T-helper 2 cell (primary cell): ENCODE measurements at regions not wholly inside any gene's neighbourhood (a gene's known extent, or its start where the extent isn't known, plus 50 kb on each side); places are given as distances from the start of the nearest gene placed in this dataset.

Experiments used
- DNase-seq, 5 experiments: peaks; one replicate each; pipeline versions ENCODE4 v3.0.0 to v3.0.0-alpha.2; 2012 to 2022

- no peak for DNase-seq
These were observed 1431.4 kb downstream of the BRD1 start for GRCh38 chr22:48396091-48396784.

- no peak for DNase-seq
These were observed 1432.5 kb downstream of the BRD1 start for GRCh38 chr22:48395201-48395600.

DNA sequence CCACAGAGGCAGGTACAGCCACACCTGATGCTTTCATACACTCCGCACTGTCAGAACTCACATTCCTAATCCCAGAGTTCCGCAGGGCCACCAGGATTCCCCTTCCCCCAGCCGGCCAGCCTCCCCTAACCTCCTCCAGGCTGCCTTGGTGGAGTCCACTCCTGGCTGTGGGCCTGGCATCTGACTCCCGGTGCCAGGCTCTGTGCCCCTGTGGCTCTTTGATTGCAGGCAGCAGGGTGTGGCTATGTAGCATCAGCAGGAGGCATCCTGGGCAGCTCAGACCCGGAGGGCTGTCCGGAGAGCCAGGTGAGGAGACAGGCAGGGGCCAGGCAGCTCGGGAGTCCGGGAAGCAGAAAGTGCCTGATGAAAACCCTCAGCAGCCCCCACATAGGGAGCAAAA is 1432.9 kb downstream of the BRD1 start:
- DNase-seq = no peak

DNA sequence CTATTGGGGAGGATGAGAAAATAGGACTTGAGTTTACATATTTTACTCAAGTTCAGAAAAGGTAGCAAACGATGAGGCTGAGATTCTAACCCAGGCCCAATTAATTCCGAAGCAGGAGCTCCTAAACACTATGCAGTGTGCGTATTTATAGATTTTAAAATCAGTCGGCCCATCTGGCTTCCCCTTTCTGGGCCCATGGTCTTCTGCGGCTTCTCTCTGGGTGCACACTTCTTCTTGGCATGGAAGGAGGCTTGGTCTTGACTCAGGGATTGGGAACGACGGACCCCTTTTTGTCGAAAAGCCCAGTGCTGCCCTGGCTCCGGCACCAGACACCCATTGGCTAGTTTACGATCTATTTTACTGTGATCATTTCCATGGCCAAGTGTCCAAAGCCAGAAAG is 1433.8 kb downstream of the BRD1 start:
- no peak for DNase-seq

- no peak for DNase-seq
These were observed 1434.7 kb downstream of the BRD1 start for GRCh38 chr22:48393041-48393370.

DNA sequence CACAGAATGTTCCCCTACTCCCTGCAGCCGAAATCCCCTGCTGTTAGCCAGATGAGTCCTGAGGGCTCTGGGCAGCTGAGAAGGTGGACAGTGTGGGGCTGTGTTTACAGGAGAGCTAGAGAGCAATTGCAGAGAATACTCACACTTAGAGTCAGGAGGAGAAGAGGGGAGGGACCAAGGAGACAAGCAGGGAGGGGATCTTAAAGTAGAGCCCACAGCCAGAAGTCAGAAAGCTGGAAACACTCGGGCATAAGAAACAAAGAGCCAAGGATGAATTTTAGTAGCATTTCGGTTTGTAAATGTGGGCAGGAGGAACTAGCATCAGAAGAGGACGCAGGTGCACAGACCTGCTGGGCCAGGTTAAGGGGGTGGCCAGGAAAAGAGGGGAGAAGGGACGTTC is 1435.9 kb downstream of the BRD1 start:
- DNase-seq = no peak

DNA sequence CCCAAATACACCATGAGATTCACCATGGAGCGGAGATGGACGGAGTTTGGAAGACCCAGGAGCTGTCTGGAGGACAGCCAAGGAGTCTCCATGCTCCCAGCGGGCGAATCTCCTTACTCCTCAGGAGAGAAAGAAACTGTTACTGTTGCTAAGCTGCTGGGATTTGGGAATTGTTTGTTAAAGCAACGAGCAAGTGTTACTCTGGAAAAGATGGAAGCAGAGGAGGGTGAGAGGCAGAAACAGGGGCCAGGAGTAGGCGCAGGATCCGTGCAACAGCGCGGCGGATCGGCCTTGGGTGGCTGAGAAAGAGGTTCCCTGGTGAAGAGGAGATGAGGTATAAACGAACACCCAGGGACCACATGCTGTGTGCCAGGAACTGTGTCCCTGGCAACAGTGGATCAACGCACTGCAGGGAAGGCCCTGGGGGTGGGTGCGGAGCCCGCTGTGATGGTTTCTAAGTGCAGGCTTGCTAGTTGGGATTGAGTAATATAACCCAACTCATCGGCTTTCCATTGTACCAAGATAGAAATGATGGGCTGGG is 1436.4 kb downstream of the BRD1 start:
- DNase-seq = no peak

GRCh38 chr22:48389916-48390315 is 1437.8 kb downstream of the BRD1 start:
- no peak for DNase-seq

GRCh38 chr22:48382197-48382596 is 1445.5 kb downstream of the BRD1 start:
- no peak for DNase-seq

GRCh38 chr22:48380016-48380665 is 1447.5 kb downstream of the BRD1 start:
- DNase-seq = no peak

GRCh38 chr22:48379371-48379770 is 1448.3 kb downstream of the BRD1 start:
- DNase-seq = no peak

- DNase-seq = no peak
These were observed 1449.0 kb downstream of the BRD1 start for GRCh38 chr22:48378673-48379072.

DNA sequence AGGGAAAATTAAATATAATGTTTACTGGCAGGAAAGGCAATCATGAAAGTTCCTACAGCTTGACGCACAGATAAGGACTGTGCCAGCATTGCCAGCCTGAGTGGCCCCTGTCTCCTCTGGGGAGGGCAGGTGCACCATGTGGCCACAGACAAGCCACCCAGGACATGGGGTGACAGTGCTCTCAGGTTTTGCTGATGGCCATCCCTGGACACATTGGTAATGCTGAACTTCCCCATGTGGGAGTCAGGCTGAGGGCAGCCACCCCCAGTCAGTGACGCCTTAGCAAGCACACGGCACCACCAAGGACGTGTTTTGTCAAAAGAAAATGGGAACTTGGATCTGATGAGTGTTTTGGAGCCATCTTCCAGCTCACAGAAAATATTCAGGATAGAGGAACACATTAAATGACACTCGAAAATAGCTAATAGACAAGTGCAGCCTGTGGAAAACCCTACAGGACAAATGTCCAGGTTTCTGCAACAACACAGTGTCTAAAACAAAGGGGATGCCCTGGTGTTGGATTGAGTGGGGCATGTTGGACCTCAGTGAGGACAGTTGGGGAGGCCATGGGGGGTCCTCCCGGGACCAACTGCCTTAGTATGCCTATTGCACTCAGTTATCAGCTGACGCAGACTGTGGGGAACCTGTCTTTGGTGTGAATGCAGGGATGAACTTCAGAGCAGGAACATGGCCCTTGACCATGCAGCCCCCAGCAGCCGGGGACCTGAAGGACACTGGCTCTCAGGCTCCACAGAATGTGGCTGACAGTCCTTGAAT is 1450.5 kb downstream of the BRD1 start:
- DNase-seq = no peak

DNA sequence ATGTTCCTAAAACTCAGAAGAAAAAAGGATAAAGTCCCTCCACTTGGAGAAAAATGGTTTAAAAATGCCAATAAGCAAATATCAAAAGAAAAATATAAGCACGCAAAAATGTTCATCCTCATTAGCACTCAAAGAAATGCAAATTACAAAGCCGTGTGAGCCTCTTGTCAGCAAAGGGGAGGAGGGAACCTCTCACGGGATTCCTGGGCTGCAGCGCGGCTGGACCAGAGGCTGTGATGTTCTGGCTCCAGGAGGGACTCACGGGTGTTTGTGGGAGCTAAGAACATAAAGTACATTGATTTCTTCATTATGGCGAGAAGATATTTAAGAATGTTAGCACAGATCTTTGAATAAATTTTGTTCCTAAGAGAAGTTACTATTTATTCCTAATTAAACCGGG is 1451.2 kb downstream of the BRD1 start:
- no peak for DNase-seq

DNA sequence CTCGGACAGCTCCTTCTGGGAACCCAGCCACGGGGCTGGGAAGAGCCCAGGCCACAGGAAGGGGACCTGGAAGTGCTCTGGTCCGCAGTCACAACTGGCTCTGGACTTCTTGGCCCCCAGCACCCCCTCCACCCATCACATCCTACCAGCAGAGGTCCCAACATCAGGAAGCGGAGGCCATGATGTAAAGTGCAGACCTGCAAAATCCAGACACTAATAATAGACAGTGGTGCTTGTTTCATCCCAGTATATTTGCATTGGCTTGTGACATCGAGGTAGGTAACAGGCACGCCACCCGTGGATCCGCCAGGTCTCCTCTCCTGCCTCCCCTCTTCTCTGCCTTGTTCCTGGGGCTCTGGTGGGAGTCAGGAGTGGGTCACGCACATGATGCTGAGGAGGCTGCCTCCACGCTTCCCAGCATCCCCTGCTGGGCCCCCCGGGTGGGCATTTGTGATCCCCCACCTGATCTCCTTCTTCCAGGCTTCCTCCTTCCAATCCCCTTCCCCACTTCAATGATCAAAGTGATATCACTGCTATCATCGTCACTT is 1454.0 kb downstream of the BRD1 start:
- no peak for DNase-seq

DNA sequence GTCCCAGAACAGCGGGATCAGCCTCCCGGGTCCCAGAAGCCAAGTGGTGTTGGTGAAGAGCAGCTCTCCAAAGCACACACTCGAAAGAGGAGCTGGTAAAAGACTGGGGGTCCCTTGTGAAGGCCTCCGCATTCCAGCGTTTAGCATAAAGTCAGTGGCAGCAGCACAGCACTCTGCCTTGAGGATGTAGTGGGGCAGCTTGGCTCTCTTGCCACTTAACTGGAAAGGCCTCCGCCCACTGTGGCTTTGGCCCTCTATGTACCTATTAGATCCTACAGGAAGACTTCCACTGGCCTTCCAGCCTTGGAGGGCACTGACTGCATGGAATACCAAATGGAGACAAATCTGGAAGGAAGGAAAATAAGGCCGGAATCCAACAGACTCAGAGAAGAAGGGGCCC is 1455.3 kb downstream of the BRD1 start:
- no peak for DNase-seq

DNA sequence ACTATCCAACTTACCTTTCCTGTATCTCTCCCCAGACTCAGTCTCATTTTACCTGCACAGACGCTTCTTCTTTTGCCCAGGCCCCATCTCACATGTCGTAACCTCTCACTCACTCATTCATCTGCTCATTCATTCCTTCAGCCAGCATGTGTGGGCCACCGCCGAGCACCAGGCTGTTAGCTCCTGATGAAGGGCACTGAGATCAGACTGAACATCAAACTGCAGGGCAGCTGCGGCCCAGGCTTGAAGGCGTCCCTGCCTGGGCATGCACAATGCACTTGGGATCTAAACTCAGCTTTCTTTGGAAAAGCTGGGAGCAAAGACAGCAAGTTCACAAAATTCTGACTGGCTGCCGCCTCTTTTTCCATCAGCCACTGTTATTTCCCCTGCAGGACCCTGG is 1456.3 kb downstream of the BRD1 start:
- DNase-seq = no peak

DNA sequence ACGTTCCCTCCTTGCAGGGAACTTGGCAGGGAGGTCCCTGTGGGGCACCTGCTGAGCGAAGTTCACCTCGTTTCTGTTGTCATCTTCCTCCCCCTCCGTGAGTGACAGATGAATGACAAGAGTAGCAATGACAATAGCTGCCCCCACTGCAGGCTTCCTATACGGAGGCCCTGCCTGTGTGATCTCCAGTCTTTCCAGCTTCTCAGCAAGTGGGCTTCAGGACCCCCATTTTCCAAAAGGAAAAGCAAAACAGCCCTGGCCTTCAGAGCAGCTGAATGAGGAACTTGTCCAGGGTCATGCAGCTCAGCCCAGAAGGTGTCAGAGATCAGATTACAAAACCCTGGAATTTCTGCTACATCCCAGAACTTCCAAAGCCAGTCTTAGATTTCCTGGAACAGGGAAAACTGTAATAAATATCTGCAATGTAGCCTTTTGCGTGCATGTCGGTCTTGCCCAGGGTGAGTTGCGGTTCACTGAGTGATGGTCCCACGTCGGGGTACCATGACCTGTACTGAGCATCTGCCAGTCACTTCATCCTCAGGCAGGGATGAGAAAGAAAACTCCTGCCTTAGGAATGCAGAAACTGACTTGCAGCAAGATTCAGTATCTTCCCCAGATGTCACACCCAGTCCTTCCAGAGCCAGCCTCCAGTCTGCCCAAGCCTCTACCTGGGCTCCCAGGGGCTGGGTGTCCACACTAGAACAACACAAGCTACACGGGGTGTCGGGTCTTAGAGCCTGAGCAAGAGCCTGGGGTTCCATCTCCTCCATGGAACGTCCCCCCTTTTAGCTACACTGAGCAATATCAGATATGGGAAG is 1457.0 kb downstream of the BRD1 start:
- no peak for DNase-seq

DNA sequence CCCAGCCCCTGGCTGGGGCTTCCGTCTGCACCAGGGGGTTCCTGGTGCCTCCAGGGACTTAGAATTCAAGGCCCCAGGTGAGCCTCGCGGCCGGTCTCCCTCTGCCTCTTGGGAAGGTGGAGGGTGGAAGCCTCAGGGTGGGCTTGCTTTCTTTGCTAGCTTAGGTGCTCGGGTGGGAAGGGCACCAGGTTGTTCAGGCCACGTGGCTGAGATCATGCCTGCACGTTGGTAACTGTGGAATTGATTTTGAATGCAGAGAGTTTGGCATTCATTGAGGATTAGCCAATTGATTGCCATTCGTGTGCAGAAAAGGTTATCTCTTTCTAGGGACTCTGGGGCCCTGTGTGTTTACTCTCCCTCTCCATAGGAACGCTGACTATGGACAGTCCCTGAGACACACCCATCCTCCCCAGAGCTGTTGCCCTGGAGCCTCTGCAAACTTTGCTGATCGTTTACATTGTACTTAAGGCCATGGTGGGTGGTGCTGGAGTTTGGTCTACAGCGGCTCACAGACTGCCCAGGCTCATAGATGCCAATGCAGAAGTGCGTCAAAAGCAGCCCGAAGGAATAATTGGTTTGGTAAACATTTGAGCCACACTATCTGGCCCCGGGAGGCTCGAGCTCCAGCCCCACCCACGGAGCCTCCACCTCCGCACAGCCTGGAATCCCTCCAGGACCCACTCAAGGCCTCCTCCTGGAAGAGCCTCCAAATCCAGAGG is 1457.7 kb downstream of the BRD1 start:
- DNase-seq = no peak

DNA sequence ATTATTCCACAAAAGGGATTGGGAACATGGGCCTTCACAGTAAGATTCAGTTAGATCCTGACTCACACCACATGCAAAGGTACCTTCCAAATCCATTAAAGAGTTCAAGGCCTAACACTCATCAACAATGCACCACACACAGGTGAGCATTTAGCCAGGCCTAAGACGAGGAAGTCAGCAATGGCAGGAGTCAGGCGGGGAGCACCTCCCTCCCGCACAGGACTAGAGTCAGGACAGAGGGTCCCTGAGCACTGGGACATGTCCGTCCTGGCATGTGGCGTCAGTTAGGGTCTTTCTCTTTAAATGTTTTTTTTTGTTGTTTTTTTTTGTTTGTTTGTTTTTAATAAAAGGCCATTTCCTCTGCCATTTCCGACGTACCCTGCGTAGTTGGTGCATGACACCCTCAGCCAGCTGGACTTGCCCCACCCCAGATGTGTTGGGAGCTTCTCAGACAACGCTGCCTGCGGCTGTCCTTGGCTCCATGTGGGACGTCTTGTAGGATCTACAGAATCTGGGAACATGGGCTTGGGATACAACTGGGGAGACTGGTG is 1458.6 kb downstream of the BRD1 start:
- DNase-seq = no peak

DNA sequence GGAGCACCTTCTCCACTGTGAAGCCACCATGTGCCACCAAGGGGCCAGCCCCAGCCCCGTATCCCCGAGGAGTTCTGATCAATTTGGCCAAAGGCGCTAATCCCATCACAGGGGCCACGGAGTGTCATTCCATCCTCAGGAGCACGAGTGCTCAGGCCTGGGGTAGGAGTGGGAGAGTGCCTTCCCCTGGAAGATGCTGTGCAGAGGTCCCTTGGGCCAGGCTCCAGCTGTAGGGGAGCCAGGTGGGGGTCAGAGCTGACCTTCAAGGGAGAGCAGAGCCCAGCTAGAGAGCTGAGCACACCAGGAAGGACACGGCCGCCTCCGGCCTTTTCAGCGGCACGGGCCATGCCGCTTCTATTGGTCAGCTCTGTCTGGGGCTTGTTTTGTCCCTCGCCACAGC is 1459.9 kb downstream of the BRD1 start:
- no peak for DNase-seq

DNA sequence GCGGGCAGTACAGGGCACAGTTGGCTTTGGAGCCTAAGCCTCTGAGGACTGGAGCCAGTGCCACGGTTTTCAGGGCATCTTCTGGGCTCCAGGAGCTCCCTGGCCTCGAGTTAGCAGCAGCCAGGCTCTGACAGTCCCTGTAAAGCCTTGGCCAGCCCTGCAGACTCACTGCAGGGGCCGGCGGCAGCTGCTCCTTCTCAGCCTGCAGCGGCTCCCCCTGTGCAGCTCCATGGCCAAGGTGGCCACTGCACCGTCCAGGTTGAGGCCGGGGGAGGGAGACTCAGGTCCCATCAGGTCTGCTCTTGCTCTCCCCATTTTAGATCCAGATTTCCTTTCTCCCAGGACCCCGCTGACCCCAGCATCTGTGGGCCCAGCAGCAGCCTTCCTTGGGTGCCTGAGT is 1461.1 kb downstream of the BRD1 start:
- no peak for DNase-seq
